Suppressor macrophage (primary cell): ENCODE measurements at regions not wholly inside any gene's neighbourhood (a gene's known extent, or its start where the extent isn't known, plus 50 kb on each side); places are given as distances from the start of the nearest gene placed in this dataset.

Experiments
- DNase-seq, 4 experiments: peaks; one replicate each; pipeline ENCODE4 v3.0.0-alpha.2; 2020 to 2022

GRCh38 chr6:130314271-130314670, 51.5 kb upstream of the TMEM200A start:
- no peak for DNase-seq

GRCh38 chr6:130313206-130313605, 52.6 kb upstream of the TMEM200A start:
- DNase-seq: no peak

DNA sequence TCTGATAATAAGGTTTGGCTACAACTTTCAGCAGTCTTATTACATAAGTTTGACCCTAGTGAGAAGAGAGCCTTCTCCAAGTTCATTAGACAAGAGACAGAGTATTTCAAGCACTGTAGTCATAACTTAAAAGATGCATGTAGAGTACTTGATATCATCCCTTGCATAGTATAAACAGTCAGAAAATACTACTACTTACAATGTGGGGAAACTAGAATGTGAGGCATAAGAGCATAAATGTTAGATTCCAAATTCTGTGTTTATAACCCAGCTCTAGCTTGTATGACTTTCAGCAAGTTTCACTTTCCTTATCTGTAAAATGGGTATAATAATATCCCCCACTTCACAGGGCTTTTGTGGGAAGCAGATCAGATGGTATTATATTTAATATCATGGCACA, 56.8 kb upstream of the TMEM200A start:
- no peak for DNase-seq

GRCh38 chr6:130307752-130308361, 58.0 kb upstream of the TMEM200A start:
- no peak for DNase-seq

- peak in 1 of 4 experiments; percentile 5 for DNase-seq
These were observed 59.4 kb upstream of the TMEM200A start for GRCh38 chr6:130306377-130306776.

GRCh38 chr6:130303431-130303830, 62.4 kb upstream of the TMEM200A start:
- DNase-seq: no peak

GRCh38 chr6:130298258-130298657, 67.6 kb upstream of the TMEM200A start:
- DNase-seq: no peak

- DNase-seq: no peak
These were observed 69.0 kb upstream of the TMEM200A start for GRCh38 chr6:130296854-130297253.

DNA sequence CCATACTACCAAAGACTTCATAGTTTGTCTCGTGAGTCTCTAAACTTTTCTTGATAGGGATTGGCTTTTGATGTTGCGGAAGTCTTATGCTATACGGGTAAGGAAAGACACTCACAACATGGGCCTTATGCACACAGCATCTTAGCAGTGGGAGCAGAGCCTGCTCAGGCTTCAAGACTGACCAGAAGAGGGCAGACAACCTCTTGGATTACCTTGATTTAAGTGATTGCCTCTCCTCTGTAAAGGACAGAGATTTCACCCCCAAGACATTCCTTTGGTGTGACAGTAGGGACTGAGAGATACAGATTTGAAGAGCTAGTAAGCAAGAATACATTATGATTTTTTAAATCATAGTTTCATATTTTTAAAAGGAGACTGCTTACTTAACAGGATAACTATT, 71.0 kb upstream of the SAMD3 start:
- DNase-seq: peak in 3 of 4 experiments; percentile 11 to 41 (median 18)

- DNase-seq: no peak
These were observed 65.3 kb upstream of the SAMD3 start for GRCh38 chr6:130288065-130288464.

DNA sequence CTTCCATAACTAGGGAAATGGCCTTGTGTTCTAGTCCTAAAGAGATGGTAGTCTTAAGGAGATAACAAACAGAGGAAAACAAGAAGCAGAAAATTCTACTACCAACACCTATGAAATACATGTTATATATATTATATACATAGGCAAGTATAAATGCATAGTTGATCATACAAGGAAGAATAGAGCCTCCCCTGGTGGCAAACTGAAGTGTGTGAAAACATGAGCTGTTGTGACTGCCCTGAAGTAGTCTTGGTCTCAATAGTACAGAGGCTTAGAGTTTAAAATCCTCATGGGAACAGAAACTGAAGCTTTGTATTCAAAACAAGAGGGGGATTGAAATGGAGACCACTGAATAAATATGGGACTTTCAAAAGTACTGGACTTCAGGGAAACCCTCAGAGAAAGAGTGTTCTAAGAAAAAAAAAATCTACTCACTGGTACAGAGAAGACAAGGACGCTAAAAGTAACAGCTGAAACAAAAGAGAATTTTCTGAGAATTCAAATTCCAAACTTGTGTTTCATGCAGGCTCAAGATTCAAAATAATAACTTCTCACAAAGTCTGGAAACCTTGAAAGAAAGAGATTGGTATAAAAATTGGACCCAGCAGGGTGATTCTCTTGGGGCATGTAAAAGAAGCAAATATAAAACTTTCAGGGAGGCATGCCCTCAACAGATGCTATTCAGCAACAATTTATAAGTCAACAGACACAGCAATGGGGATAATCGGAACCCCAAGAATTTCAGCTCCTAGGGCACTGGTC, 59.7 kb upstream of the SAMD3 start:
- DNase-seq: peak in 2 of 4 experiments; percentile 2 to 6

GRCh38 chr6:130276507-130276906, 53.8 kb upstream of the SAMD3 start:
- DNase-seq: no peak

- no peak for DNase-seq
These were observed 51.3 kb upstream of the SAMD3 start for GRCh38 chr6:130274007-130274406.
